ENCODE measurements at regions not wholly inside any gene's neighbourhood (a gene's known extent, or its start where the extent isn't known, plus 50 kb on each side); places are given as distances from the start of the nearest gene placed in this dataset.
"Not testable (repeated sequence)": the region's sequence is repeated elsewhere in the genome, so short reads cannot be mapped to it uniquely, and the experiment has no call there.

- peak; percentile 86 for DNase-seq
Observed at GRCh38 chr1:121519042-121519755, 334.4 kb downstream of the SRGAP2C start.

GRCh38 chr1:121519756-121520286 lies 335.0 kb downstream of the SRGAP2C start:
- DNase-seq, result not testable (repeated sequence)

GRCh38 chr1:121522061-121522759 lies 337.4 kb downstream of the SRGAP2C start:
- no peak for DNase-seq

- not testable (repeated sequence) for DNase-seq
Observed at GRCh38 chr1:121523112-121523511, 338.3 kb downstream of the SRGAP2C start.

- no peak for DNase-seq
Observed at GRCh38 chr1:121525355-121525754, 340.6 kb downstream of the SRGAP2C start.

GRCh38 chr1:121528958-121529357 lies 344.2 kb downstream of the SRGAP2C start:
- DNase-seq, result not testable (repeated sequence)

GRCh38 chr1:121530026-121530425 lies 345.3 kb downstream of the SRGAP2C start:
- DNase-seq, result not testable (repeated sequence)

GRCh38 chr1:121531747-121532146 lies 347.0 kb downstream of the SRGAP2C start:
- not testable (repeated sequence) for DNase-seq

- DNase-seq, result not testable (repeated sequence)
Observed at GRCh38 chr1:121538148-121538547, 353.4 kb downstream of the SRGAP2C start.

- DNase-seq, result no peak
Observed at GRCh38 chr1:121538943-121539575, 354.3 kb downstream of the SRGAP2C start.

- DNase-seq, result not testable (repeated sequence)
Observed at GRCh38 chr1:121543988-121544387, 359.2 kb downstream of the SRGAP2C start.

- DNase-seq, result no peak
Observed at GRCh38 chr1:121544500-121544899, 359.7 kb downstream of the SRGAP2C start.

GRCh38 chr1:121545899-121546298 lies 361.1 kb downstream of the SRGAP2C start:
- DNase-seq, result not testable (repeated sequence)

- no peak for DNase-seq
Observed at GRCh38 chr1:121546830-121547591, 362.2 kb downstream of the SRGAP2C start.

GRCh38 chr1:121547726-121548125 lies 363.0 kb downstream of the SRGAP2C start:
- not testable (repeated sequence) for DNase-seq

- DNase-seq, result not testable (repeated sequence)
Observed at GRCh38 chr1:121550817-121551216, 366.0 kb downstream of the SRGAP2C start.

- DNase-seq, result not testable (repeated sequence)
Observed at GRCh38 chr1:121551491-121551890, 366.7 kb downstream of the SRGAP2C start.

- DNase-seq, result not testable (repeated sequence)
Observed at GRCh38 chr1:121556560-121556959, 371.8 kb downstream of the SRGAP2C start.

GRCh38 chr1:121558034-121558433 lies 373.3 kb downstream of the SRGAP2C start:
- DNase-seq, result not testable (repeated sequence)

GRCh38 chr1:121558514-121558913 lies 373.7 kb downstream of the SRGAP2C start:
- DNase-seq, result no peak

- no peak for DNase-seq
Observed at GRCh38 chr1:121566346-121566745, 381.6 kb downstream of the SRGAP2C start.

- DNase-seq, result no peak
Observed at GRCh38 chr1:121569428-121569827, 384.7 kb downstream of the SRGAP2C start.

Measured in activated naive CD4-positive, alpha-beta T cell treated with Interleukin-2 at 50 U/mL for 16 hours (primary cell).